Peyer's patch (tissue), 4 donors: ENCODE measurements at regions not wholly inside any gene's neighbourhood (a gene's known extent, or its start where the extent isn't known, plus 50 kb on each side); places are given as distances from the start of the nearest gene placed in this dataset.

Experiments used
- CTCF ChIP-seq, 6 experiments: fragments of 450-650 bp in 4 of 6; fragments of 200-600 bp in 2 of 6; sonication (generic) in 1 of 6; IDR thresholded peaks; one replicate each; pipeline ENCODE4 v1.5.1; 2017 to 2019; ENCODE audit warnings: antibody characterized with exemption in 6 of 6, mild to moderate bottlenecking in 3 of 6, moderate library complexity in 1 of 6
- POLR2A ChIP-seq, 2 donors: fragments of 450-650 bp; IDR thresholded peaks; one replicate each; pipeline ENCODE4 v1.5.1; 2017; ENCODE audit warnings: antibody characterized with exemption in 2 of 2, mild to moderate bottlenecking in 2 of 2, moderate library complexity in 2 of 2

DNA sequence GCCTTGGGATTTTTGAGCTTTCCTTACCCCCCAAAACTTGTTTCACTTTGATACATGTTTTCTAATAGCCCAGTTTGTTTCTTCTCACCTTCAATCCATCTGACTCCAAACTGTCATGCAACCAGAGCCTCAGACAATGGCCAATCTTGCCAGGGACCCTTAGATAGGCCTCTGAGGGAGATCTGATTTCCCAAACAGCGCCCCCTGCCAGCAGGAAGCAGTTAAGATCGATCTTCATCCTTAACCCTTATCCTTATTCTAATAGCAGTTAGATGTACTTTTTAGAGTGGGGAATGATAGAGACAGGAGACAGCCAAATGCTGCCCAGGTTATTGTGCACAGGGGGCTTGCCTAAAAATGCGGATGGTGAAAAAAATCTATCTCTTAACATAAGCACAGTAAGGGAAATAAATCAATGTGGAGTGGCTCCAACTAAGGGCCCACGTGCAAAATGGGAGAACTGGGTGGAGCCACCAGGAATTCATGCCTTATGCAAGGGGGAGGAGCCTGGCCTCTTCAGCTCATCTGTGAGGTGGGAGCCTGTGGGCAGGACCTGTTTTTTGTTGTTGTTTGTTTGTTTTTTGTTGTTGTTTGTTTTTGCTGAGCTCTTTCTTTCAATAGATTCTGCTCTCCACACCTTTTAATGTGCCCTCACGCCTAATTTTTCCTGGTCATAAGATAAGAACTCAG, 833.6 kb upstream of the AGA start:
- no peak for TF ChIP-seq POLR2A (IDR thresholded peaks at IDR 0.05)
- TF ChIP-seq CTCF (IDR thresholded peaks at IDR 0.05): no peak
